HG02885 (cell line): ENCODE measurements at regions not wholly inside any gene's neighbourhood (a gene's known extent, or its start where the extent isn't known, plus 50 kb on each side); places are given as distances from the start of the nearest gene placed in this dataset.

ENCODE experiments used
- ATAC-seq: cut with Tn5 transposase; IDR thresholded peaks from one replicate; pipeline ENCODE4 v1.9.1; 2021; ENCODE audit warnings: mild to moderate bottlenecking; ENCODE audit not compliant: unreplicated experiment, poor library complexity

GRCh38 chr9:81833563-81834345 lies 94.5 kb upstream of the SPATA31D4 start:
- no peak for ATAC-seq

GRCh38 chr9:81841333-81841732 lies 86.9 kb upstream of the SPATA31D4 start:
- no peak for ATAC-seq

GRCh38 chr9:81844131-81844567 lies 84.1 kb upstream of the SPATA31D4 start:
- no peak for ATAC-seq

- ATAC-seq = no peak
These were observed 80.9 kb upstream of the SPATA31D4 start for GRCh38 chr9:81847181-81847915.

- ATAC-seq = no peak
These were observed 79.8 kb upstream of the SPATA31D4 start for GRCh38 chr9:81848472-81848871.

- no peak for ATAC-seq
These were observed 78.5 kb upstream of the SPATA31D4 start for GRCh38 chr9:81849631-81850259.

- ATAC-seq = no peak
These were observed 77.5 kb upstream of the SPATA31D4 start for GRCh38 chr9:81850724-81851123.

- no peak for ATAC-seq
These were observed 76.9 kb upstream of the SPATA31D4 start for GRCh38 chr9:81851340-81851739.

GRCh38 chr9:81852820-81853219 lies 75.4 kb upstream of the SPATA31D4 start:
- no peak for ATAC-seq

GRCh38 chr9:81855538-81855937 lies 72.7 kb upstream of the SPATA31D4 start:
- no peak for ATAC-seq

GRCh38 chr9:81858657-81859430 lies 69.4 kb upstream of the SPATA31D4 start:
- no peak for ATAC-seq

GRCh38 chr9:81860581-81860980 lies 67.6 kb upstream of the SPATA31D4 start:
- no peak for ATAC-seq

GRCh38 chr9:81861644-81862043 lies 66.6 kb upstream of the SPATA31D4 start:
- ATAC-seq = no peak

- no peak for ATAC-seq
These were observed 60.1 kb upstream of the SPATA31D4 start for GRCh38 chr9:81868145-81868544.

GRCh38 chr9:81871695-81872094 lies 56.5 kb upstream of the SPATA31D4 start:
- ATAC-seq = no peak

- no peak for ATAC-seq
These were observed 54.0 kb upstream of the SPATA31D4 start for GRCh38 chr9:81874250-81874649.

GRCh38 chr9:81874931-81875330 lies 53.3 kb upstream of the SPATA31D4 start:
- ATAC-seq = no peak

GRCh38 chr9:81877047-81877446 lies 51.2 kb upstream of the SPATA31D4 start:
- no peak for ATAC-seq
